GM06990 (cell line): ENCODE measurements at regions not wholly inside any gene's neighbourhood (a gene's known extent, or its start where the extent isn't known, plus 50 kb on each side); places are given as distances from the start of the nearest gene placed in this dataset.
"Not testable (repeated sequence)": the region's sequence is repeated elsewhere in the genome, so short reads cannot be mapped to it uniquely, and the experiment has no call there.

ENCODE experiments used
- DNase-seq: peaks from one replicate; pipeline ENCODE4 v3.0.0-alpha.2; 2011; ENCODE audit not compliant: insufficient read length; ENCODE audit errors: extremely low read depth
- H3K27me3 ChIP-seq: replicated peaks from 2 replicates; pipeline ENCODE4 v1.6.0; 2011; ENCODE audit warnings: low read length; ENCODE audit not compliant: control insufficient read depth, insufficient read depth
- H3K36me3 ChIP-seq: 2 replicates; pipeline ENCODE4 v1.5.1; 2011; ENCODE audit warnings: low read length; ENCODE audit not compliant: control insufficient read depth, insufficient read depth
- H3K4me3 ChIP-seq: replicated peaks from 2 replicates; pipeline ENCODE4 v1.5.1; 2011; ENCODE audit warnings: low read depth, mild to moderate bottlenecking, control low read depth, low read length

- H3K4me3 ChIP-seq, H3K36me3 ChIP-seq, DNase-seq, H3K27me3 ChIP-seq: not testable (repeated sequence)
Observed at GRCh38 chr3:198145231-198145784, 185.3 kb downstream of the LMLN start.

- H3K4me3 ChIP-seq, H3K36me3 ChIP-seq, DNase-seq, H3K27me3 ChIP-seq: not testable (repeated sequence)
Observed at GRCh38 chr3:198146070-198146469, 186.1 kb downstream of the LMLN start.

- not testable (repeated sequence) for DNase-seq, H3K36me3 ChIP-seq, H3K4me3 ChIP-seq, H3K27me3 ChIP-seq
Observed at GRCh38 chr3:198146559-198147164, 186.6 kb downstream of the LMLN start.

- not testable (repeated sequence) for H3K27me3 ChIP-seq
Observed at GRCh38 chr3:198147213-198147612, 187.2 kb downstream of the LMLN start.

GRCh38 chr3:198147993-198148392 is 188.0 kb downstream of the LMLN start:
- H3K36me3 ChIP-seq, H3K4me3 ChIP-seq, DNase-seq, H3K27me3 ChIP-seq: not testable (repeated sequence)

More at GRCh38 chr3:198147213-198147612, 187.2 kb downstream of the LMLN start:
- H3K4me3 ChIP-seq, H3K36me3 ChIP-seq, DNase-seq: not testable (repeated sequence)

GRCh38 chr3:198149904-198150303 is 189.9 kb downstream of the LMLN start:
- H3K36me3 ChIP-seq, H3K4me3 ChIP-seq, DNase-seq, H3K27me3 ChIP-seq: not testable (repeated sequence)

- H3K36me3 ChIP-seq, DNase-seq, H3K27me3 ChIP-seq, H3K4me3 ChIP-seq: not testable (repeated sequence)
Observed at GRCh38 chr3:198151867-198152266, 191.8 kb downstream of the LMLN start.

- H3K36me3 ChIP-seq, H3K4me3 ChIP-seq, H3K27me3 ChIP-seq, DNase-seq: not testable (repeated sequence)
Observed at GRCh38 chr3:198155771-198156170, 195.8 kb downstream of the LMLN start.

- DNase-seq, H3K27me3 ChIP-seq, H3K4me3 ChIP-seq, H3K36me3 ChIP-seq: not testable (repeated sequence)
Observed at GRCh38 chr3:198157231-198157868, 197.3 kb downstream of the LMLN start.

DNA sequence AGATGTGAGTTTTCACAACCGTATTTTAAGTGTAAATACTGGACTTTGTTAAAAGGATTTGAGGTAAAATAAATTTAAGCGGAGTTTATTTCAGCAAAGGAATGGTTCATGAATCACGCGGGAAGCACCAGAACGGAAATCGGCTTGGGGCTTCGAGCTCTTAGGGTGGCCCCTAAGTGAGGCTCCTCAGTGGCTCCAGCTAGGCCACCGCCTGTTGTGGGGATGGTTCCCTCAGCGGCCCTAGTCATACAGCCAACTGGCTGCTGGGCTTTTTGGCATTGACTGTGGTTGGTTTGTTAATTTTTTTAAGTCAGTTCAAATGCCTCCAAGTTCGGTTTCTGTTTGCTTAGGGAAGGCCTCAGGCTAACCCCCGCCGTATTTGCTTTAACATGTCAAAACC is 198.0 kb downstream of the LMLN start:
- H3K36me3 ChIP-seq, DNase-seq, H3K4me3 ChIP-seq, H3K27me3 ChIP-seq: not testable (repeated sequence)
